PFSK-1 (cell line): ENCODE measurements at regions not wholly inside any gene's neighbourhood (a gene's known extent, or its start where the extent isn't known, plus 50 kb on each side); places are given as distances from the start of the nearest gene placed in this dataset.

ENCODE experiments used
- FOXP2 ChIP-seq: optimal IDR thresholded peaks from 2 replicates; pipeline ENCODE3; 2011; ENCODE audit warnings: borderline replicate concordance, control low read depth, inconsistent platforms; ENCODE audit not compliant: insufficient read depth; ENCODE audit errors: extremely low read length, extremely low read depth
- POLR2AphosphoS5 ChIP-seq: IDR thresholded peaks from 2 replicates; pipeline ENCODE4 v1.6.1; 2012; ENCODE audit warnings: low read depth, mild to moderate bottlenecking, control low read depth, low read length, moderate library complexity
- REST ChIP-seq, 2 experiments: IDR thresholded peaks; 2 replicates each; pipeline versions ENCODE4 v1.6.1 to v1.8.0; 2011 to 2012; ENCODE audit warnings: low read depth in 2 of 2, low read length in 2 of 2, control low read depth in 1 of 2, inconsistent platforms in 1 of 2, mild to moderate bottlenecking in 1 of 2, moderate library complexity in 1 of 2; ENCODE audit not compliant: insufficient read depth in 1 of 2
- SIN3A ChIP-seq: IDR thresholded peaks from 2 replicates; pipeline ENCODE4 v1.6.1; 2012; ENCODE audit warnings: mild to moderate bottlenecking, low read length, moderate library complexity, borderline replicate concordance; ENCODE audit not compliant: insufficient read depth
- TAF1 ChIP-seq: IDR thresholded peaks from 2 replicates; pipeline ENCODE4 v1.6.1; 2012; ENCODE audit warnings: low read length, control low read depth, borderline replicate concordance; ENCODE audit not compliant: insufficient read depth

- TF ChIP-seq FOXP2 = no peak
- TF ChIP-seq TAF1 = no peak
- TF ChIP-seq SIN3A = no peak
- TF ChIP-seq POLR2AphosphoS5 = no peak
- no peak for TF ChIP-seq REST (IDR thresholded peaks at IDR 0.05; ENCODE audit: insufficient read depth in 1 of 2, low read depth in 2 of 2, low read length in 2 of 2)
These were observed 160.4 kb downstream of the CPEB2 start for GRCh38 chr4:15162465-15163283.

GRCh38 chr4:15163284-15163645 is 161.0 kb downstream of the CPEB2 start:
- TF ChIP-seq FOXP2 (no peak), REST (IDR thresholded peaks at IDR 0.05; ENCODE audit: insufficient read depth in 1 of 2, low read depth in 2 of 2, low read length in 2 of 2) (no peak), POLR2AphosphoS5 (no peak), SIN3A (no peak), TAF1 (no peak)

- TF ChIP-seq REST (IDR thresholded peaks at IDR 0.05; ENCODE audit: insufficient read depth in 1 of 2, low read depth in 2 of 2, low read length in 2 of 2) = no peak
- TF ChIP-seq FOXP2 = no peak
- no peak for TF ChIP-seq SIN3A
- TF ChIP-seq TAF1 = no peak
- no peak for TF ChIP-seq POLR2AphosphoS5
These were observed 162.3 kb downstream of the CPEB2 start for GRCh38 chr4:15164571-15164970.

GRCh38 chr4:15167743-15168142 is 165.5 kb downstream of the CPEB2 start:
- TF ChIP-seq POLR2AphosphoS5 (no peak), TAF1 (no peak), SIN3A (no peak), FOXP2 (no peak), REST (IDR thresholded peaks at IDR 0.05; ENCODE audit: insufficient read depth in 1 of 2, low read depth in 2 of 2, low read length in 2 of 2) (no peak)

GRCh38 chr4:15168759-15169158 is 166.5 kb downstream of the CPEB2 start:
- TF ChIP-seq SIN3A (no peak), FOXP2 (no peak), TAF1 (no peak), POLR2AphosphoS5 (no peak), REST (IDR thresholded peaks at IDR 0.05; ENCODE audit: insufficient read depth in 1 of 2, low read depth in 2 of 2, low read length in 2 of 2) (no peak)
